NT2/D1 (cell line): ENCODE measurements at regions not wholly inside any gene's neighbourhood (a gene's known extent, or its start where the extent isn't known, plus 50 kb on each side); places are given as distances from the start of the nearest gene placed in this dataset.

Source experiments
- SUZ12 ChIP-seq: IDR thresholded peaks from 2 replicates; pipeline ENCODE4 v1.6.1; 2011; ENCODE audit not compliant: insufficient read length, insufficient read depth; ENCODE audit errors: extremely low read depth
- YY1 ChIP-seq: IDR thresholded peaks from 2 replicates; pipeline ENCODE4 v1.6.1; 2011; ENCODE audit not compliant: insufficient read length, insufficient read depth
- ZNF274 ChIP-seq: IDR thresholded peaks from 2 replicates; pipeline ENCODE4 v1.6.1; 2011; ENCODE audit warnings: mild to moderate bottlenecking, low read depth, low read length

- TF ChIP-seq SUZ12 = no peak
- TF ChIP-seq YY1 = no peak
- no peak for TF ChIP-seq ZNF274
These were observed 278.3 kb upstream of the MPDZ start for GRCh38 chr9:13557746-13558145.
